A549 (cell line): ENCODE measurements at regions not wholly inside any gene's neighbourhood (a gene's known extent, or its start where the extent isn't known, plus 50 kb on each side); places are given as distances from the start of the nearest gene placed in this dataset.

Source experiments
- ATAC-seq, 2 experiments: fragments of 200-7000 bp in 1 of 2; fragments of >200 bp in 1 of 2; cut with Nextera tagmentation in 1 of 2; cut with Tn5 transposase in 1 of 2; 3 replicates each; pipeline versions ENCODE4 v1.8.0 to v1.9.1; 2018 to 2020; ENCODE audit warnings: mild to moderate bottlenecking in 1 of 2, moderate library complexity in 1 of 2
- CTCF ChIA-PET: fragments of 300-600 bp; sonication (Branson Sonifier 250); formaldehyde crosslinking; extraction: SDS; loops from one replicate; lab custom pipeline; 2021; ENCODE audit warnings: antibody characterized with exemption, inconsistent platforms; lab: Yijun Ruan, JAX
- POLR2A ChIA-PET: fragments of 350-600 bp; formaldehyde crosslinking; extraction: SDS; loops from one replicate; lab custom pipeline; 2021; ENCODE audit warnings: antibody characterized with exemption, inconsistent platforms; lab: Yijun Ruan, JAX
- DNase-seq, 2 experiments: peaks; one replicate each; pipeline versions ENCODE4 v3.0.0 to v3.0.0-alpha.2; 2011 to 2016; ENCODE audit warnings: low read depth in 1 of 2, low spot score in 1 of 2
- FAIRE-seq: peaks from 2 replicates; lab custom pipeline; 2011; peaks lifted over from hg19 to GRCh38; lab: Jason Lieb, UNC
- H3K27ac ChIP-seq, 2 experiments: fragments of >200 bp; sonication (Bioruptor Twin); formaldehyde crosslinking; 3 replicates each; pipeline ENCODE4 v1.5.1; 2016 to 2017
- H3K4me1 ChIP-seq: fragments of >200 bp; sonication (Bioruptor Twin); formaldehyde crosslinking; 3 replicates; pipeline ENCODE4 v1.6.1; 2016
- H3K4me2 ChIP-seq: fragments of >200 bp; sonication (Bioruptor Twin); formaldehyde crosslinking; 3 replicates; pipeline ENCODE4 v1.6.1; 2016
- H3K4me3 ChIP-seq: fragments of >200 bp; sonication (Bioruptor Twin); formaldehyde crosslinking; 3 replicates; pipeline ENCODE4 v1.5.1; 2016
- H3K9me3 ChIP-seq: fragments of >200 bp; sonication (Bioruptor Twin); formaldehyde crosslinking; 3 replicates; pipeline ENCODE4 v1.6.1; 2016
- BCL3 ChIP-seq: fragments of >200 bp; sonication (Bioruptor Twin); formaldehyde crosslinking; IDR thresholded peaks from 3 replicates; pipeline ENCODE4 v1.6.1; 2016
- CBX8 ChIP-seq: fragments of 200-600 bp; sonication (generic); IDR thresholded peaks from 2 replicates; pipeline ENCODE4 v1.6.1; 2016
- CHD4 ChIP-seq: fragments of 200-600 bp; sonication (generic); IDR thresholded peaks from 2 replicates; pipeline ENCODE4 v1.6.1; 2016; ENCODE audit warnings: antibody characterized with exemption, mild to moderate bottlenecking, borderline replicate concordance
- EHF ChIP-seq: fragments of 250-450 bp; sonication (Bioruptor Pico); IDR thresholded peaks from 2 replicates; pipeline ENCODE4 v1.5.0; 2020; ENCODE audit warnings: mild to moderate bottlenecking
- EHMT2 ChIP-seq: fragments of 200-600 bp; sonication (generic); IDR thresholded peaks from 2 replicates; pipeline ENCODE4 v1.6.1; 2016; ENCODE audit warnings: antibody characterized with exemption, low read depth, mild to moderate bottlenecking, moderate library complexity
- ELK1 ChIP-seq: fragments of 150-350 bp; IDR thresholded peaks from 2 replicates; pipeline ENCODE4 v1.6.1; 2014; ENCODE audit warnings: low read depth, mild to moderate bottlenecking, low read length
- FOSB ChIP-seq: fragments of 250-450 bp; sonication (Bioruptor Pico); IDR thresholded peaks from 2 replicates; pipeline ENCODE4 v1.5.0; 2020; ENCODE audit warnings: mild to moderate bottlenecking, moderate library complexity
- HES2 ChIP-seq: fragments of >200 bp; sonication (Bioruptor Twin); formaldehyde crosslinking; IDR thresholded peaks from 2 replicates; pipeline ENCODE4 v1.6.1; 2016
- HOXB13 ChIP-seq: fragments of 250-450 bp; sonication (Bioruptor Pico); IDR thresholded peaks from 2 replicates; pipeline ENCODE4 v1.5.0; 2020; ENCODE audit warnings: low read depth, mild to moderate bottlenecking, moderate library complexity
- KDM1A ChIP-seq: fragments of 200-600 bp; sonication (generic); IDR thresholded peaks from 2 replicates; pipeline ENCODE4 v1.6.1; 2016; ENCODE audit warnings: low read depth, mild to moderate bottlenecking
- KDM5A ChIP-seq: fragments of 200-600 bp; sonication (generic); IDR thresholded peaks from 2 replicates; pipeline ENCODE4 v1.6.1; 2016; ENCODE audit warnings: antibody characterized with exemption, mild to moderate bottlenecking
- NFE2L2 ChIP-seq: fragments of 150-350 bp; conservative IDR thresholded peaks from 2 replicates; pipeline ENCODE4 v1.6.1; 2014; ENCODE audit warnings: low read length
- NR3C1 ChIP-seq: fragments of >200 bp; sonication (Bioruptor Twin); formaldehyde crosslinking; IDR thresholded peaks from 3 replicates; pipeline ENCODE4 v1.6.1; 2017
- POLR2AphosphoS2 ChIP-seq: conservative IDR thresholded peaks from 2 replicates; pipeline ENCODE4 v1.6.1; 2012; ENCODE audit warnings: low read length, improper control_type of control experiment, inconsistent platforms
- RFX5 ChIP-seq: fragments of 450-650 bp; IDR thresholded peaks from 2 replicates; pipeline ENCODE4 v1.7.1; 2014; ENCODE audit warnings: antibody characterized with exemption, mild to moderate bottlenecking, moderate library complexity
- RNF2 ChIP-seq: fragments of 200-600 bp; sonication (generic); IDR thresholded peaks from 2 replicates; pipeline ENCODE4 v1.6.1; 2016; ENCODE audit warnings: low read depth, mild to moderate bottlenecking, antibody characterized with exemption, moderate library complexity, borderline replicate concordance
- SREBF2 ChIP-seq: fragments of 450-650 bp; IDR thresholded peaks from 2 replicates; pipeline ENCODE4 v1.6.1; 2014; ENCODE audit warnings: mild to moderate bottlenecking, moderate library complexity
- TFCP2L1 ChIP-seq: fragments of 250-450 bp; sonication (Bioruptor Pico); IDR thresholded peaks from 2 replicates; pipeline ENCODE4 v1.5.0; 2021; ENCODE audit warnings: mild to moderate bottlenecking
- WGBS: methylation state at CpG from one replicate; pipeline ENCODE4 v1.1.6; 2017; ENCODE audit errors: missing lambda C conversion rate; 5-methylcytosine and 5-hydroxymethylcytosine counted together
- TF ChIP-seq, protein P1 (sequence below): fragments of >200 bp; sonication (Bioruptor Twin); formaldehyde crosslinking; IDR thresholded peaks from 3 replicates; pipeline ENCODE4 v1.5.1; 2016
- TF ChIP-seq, protein P2 (sequence below): fragments of 450-650 bp; IDR thresholded peaks from 2 replicates; pipeline ENCODE4 v1.6.1; 2014; ENCODE audit warnings: antibody characterized with exemption
- TF ChIP-seq, protein P3 (sequence below): fragments of 250-450 bp; sonication (Bioruptor Pico); IDR thresholded peaks from 2 replicates; pipeline ENCODE4 v1.5.0; 2020; ENCODE audit warnings: low read depth, mild to moderate bottlenecking, moderate library complexity

DNA sequence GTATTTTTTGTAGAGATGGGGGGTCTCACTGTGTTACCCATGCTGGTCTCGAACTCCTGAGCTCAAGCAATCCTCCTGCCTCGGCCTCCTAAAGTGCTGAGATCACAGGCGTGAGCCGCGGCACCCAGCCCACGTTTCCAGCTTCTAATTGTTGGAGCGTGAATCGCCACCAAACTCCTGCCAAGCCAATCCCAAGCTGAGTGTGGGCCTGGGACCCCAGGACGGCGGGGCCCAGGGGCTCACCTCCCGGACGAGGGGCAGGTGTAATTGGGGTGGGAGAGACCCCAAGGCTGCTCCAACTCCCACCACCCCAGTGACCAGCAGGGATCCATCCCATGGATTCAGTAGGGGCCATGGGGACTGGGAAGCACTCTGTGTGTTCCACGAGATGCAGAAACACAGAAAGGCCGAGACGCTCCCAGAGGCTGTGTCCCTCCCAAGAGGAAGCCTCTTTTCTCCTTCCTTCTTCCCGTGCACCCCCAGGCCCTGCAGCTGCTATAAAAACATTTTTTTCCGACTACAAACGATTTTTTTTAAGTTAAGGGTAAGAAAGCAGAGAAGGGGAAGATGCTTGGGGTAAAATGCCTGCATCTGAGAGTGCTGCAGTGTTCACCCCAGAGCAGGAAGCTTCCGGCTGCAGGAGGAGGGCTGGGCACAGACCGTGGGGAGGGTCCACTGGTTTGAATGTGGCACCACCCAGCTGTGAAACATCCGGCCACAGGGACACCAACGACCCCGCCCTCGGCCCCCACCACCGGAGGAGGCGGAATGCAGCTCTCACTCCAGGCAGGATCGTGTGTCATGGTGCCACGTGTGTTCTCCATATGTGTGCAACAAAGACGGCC lies 76.5 kb downstream of the MICALL2 start:
- no peak overlapping the region for H3K4me3 ChIP-seq
- H3K4me2 ChIP-seq: no peak overlapping the region
- ChIA-PET CTCF (interaction anchor here (1.0 to 2.0 kb wide), 4 partner anchors 14 to 157 kb away, joined by 3 to 5 read pairs (median 4); no protein-coding TSS in a partner anchor), POLR2A (no interaction called here)
- WGBS: 36% methylated on average over 20 of the region's 29 CpGs
- H3K27ac ChIP-seq: no peak overlapping the region
- no peaks in the 10 kb centered on the region for H3K9me3 ChIP-seq
- peak in 1 of 2 experiments; percentile 28; a peak in 2 of 6 replicates for ATAC-seq
- DNase-seq: no peak
- FAIRE-seq: no peak
- no peaks in the 10 kb centered on the region for H3K4me1 ChIP-seq
- TF ChIP-seq ELK1 (no peak), KDM5A (no peak), RFX5 (no peak), BCL3 (no peak), RNF2 (no peak), NR3C1 (no peak), KDM1A (no peak), EHMT2 (no peak), CBX8 (no peak), TFCP2L1 (CRISPR knock-in tag) (no peak), SREBF2 (no peak), NFE2L2 (no peak), FOSB (CRISPR knock-in tag) (no peak)
- TF ChIP-seq, protein P1, sequence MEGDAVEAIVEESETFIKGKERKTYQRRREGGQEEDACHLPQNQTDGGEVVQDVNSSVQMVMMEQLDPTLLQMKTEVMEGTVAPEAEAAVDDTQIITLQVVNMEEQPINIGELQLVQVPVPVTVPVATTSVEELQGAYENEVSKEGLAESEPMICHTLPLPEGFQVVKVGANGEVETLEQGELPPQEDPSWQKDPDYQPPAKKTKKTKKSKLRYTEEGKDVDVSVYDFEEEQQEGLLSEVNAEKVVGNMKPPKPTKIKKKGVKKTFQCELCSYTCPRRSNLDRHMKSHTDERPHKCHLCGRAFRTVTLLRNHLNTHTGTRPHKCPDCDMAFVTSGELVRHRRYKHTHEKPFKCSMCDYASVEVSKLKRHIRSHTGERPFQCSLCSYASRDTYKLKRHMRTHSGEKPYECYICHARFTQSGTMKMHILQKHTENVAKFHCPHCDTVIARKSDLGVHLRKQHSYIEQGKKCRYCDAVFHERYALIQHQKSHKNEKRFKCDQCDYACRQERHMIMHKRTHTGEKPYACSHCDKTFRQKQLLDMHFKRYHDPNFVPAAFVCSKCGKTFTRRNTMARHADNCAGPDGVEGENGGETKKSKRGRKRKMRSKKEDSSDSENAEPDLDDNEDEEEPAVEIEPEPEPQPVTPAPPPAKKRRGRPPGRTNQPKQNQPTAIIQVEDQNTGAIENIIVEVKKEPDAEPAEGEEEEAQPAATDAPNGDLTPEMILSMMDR: no peak

DNA sequence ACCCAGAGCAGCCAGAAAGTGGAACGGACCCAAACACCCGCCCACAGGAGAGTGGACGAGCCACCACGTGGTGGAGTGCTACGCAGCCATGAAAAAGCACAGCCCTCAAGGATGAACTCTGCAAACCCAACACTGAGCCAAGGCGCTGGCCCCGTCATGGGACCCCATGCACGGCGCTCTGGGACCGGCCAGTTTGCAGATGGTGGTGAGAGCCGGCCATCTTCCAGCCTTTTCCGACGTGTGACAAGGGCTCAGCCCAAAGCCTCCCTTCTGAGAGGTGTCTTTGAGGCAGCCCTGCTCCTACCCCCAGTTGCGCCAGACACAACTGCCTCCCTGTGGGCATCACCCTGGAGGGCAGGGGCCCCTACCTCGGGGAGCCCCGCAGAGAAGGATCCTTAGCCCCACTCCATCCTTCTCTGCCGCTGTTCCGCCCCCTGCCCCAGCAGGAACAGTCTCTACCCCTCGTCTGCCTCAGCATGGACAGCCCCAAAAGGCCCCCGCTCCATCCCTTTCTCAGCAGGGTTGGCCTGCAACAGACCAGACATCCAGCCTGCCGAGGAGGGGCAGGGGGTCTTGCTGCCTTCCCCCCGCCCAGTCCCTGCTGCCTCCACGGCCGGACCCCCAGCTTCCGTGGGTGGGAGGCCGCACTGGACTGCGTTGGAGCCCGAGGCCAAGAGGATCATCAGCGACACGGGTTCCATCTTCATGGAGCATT lies 75.7 kb downstream of the MICALL2 start:
- DNase-seq (no peak), FAIRE-seq (no peak), ATAC-seq (peak in 1 of 2 experiments; percentile 7; a peak in 1 of 6 replicates)
- H3K4me1 ChIP-seq: no peaks in the 10 kb centered on the region
- H3K9me3 ChIP-seq: no peaks in the 10 kb centered on the region
- WGBS: 46% methylated on average over 24 of the region's 30 CpGs
- H3K4me3 ChIP-seq: no peak overlapping the region
- H3K27ac ChIP-seq: no peak overlapping the region
- ChIA-PET POLR2A (no interaction called here), CTCF (interaction anchor here (2.0 kb wide), 1 partner anchor 15 kb away, joined by 5 read pairs; no protein-coding TSS in a partner anchor)
- TF ChIP-seq HOXB13 (no peak), EHF (CRISPR knock-in tag) (no peak), POLR2AphosphoS2 (no peak), HES2 (no peak), CHD4 (no peak)
- TF ChIP-seq, protein P2, sequence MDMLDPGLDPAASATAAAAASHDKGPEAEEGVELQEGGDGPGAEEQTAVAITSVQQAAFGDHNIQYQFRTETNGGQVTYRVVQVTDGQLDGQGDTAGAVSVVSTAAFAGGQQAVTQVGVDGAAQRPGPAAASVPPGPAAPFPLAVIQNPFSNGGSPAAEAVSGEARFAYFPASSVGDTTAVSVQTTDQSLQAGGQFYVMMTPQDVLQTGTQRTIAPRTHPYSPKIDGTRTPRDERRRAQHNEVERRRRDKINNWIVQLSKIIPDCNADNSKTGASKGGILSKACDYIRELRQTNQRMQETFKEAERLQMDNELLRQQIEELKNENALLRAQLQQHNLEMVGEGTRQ: no peak
- TF ChIP-seq, protein P1: no peak
- TF ChIP-seq, protein P3, sequence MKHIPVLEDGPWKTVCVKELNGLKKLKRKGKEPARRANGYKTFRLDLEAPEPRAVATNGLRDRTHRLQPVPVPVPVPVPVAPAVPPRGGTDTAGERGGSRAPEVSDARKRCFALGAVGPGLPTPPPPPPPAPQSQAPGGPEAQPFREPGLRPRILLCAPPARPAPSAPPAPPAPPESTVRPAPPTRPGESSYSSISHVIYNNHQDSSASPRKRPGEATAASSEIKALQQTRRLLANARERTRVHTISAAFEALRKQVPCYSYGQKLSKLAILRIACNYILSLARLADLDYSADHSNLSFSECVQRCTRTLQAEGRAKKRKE (CRISPR knock-in tag): no peak
- no peak overlapping the region for H3K4me2 ChIP-seq
